IgD-negative memory B cell (primary cell): ENCODE measurements at regions not wholly inside any gene's neighbourhood (a gene's known extent, or its start where the extent isn't known, plus 50 kb on each side); places are given as distances from the start of the nearest gene placed in this dataset.

ENCODE experiments used
- H3K27ac Mint-ChIP-seq, 3 donors: one replicate each; pipeline ENCODE4 v1.8.0; 2020 to 2022; ENCODE audit warnings: mild to moderate bottlenecking in 3 of 3, mixed read lengths in 3 of 3, moderate library complexity in 1 of 3
- H3K27me3 Mint-ChIP-seq: one replicate; pipeline ENCODE4 v1.8.0; 2021; ENCODE audit warnings: mixed read lengths
- H3K36me3 Mint-ChIP-seq: one replicate; pipeline ENCODE4 v1.8.0; 2020; ENCODE audit warnings: mild to moderate bottlenecking, mixed read lengths
- H3K4me1 Mint-ChIP-seq, 3 donors: one replicate each; pipeline ENCODE4 v1.8.0; 2020 to 2022; ENCODE audit warnings: mixed read lengths in 3 of 3, mild to moderate bottlenecking in 1 of 3
- H3K4me3 Mint-ChIP-seq, 4 donors: one replicate each; pipeline ENCODE4 v1.8.0; 2020 to 2022; ENCODE audit warnings: mild to moderate bottlenecking in 4 of 4, mixed read lengths in 4 of 4, moderate library complexity in 3 of 4
- H3K9me3 Mint-ChIP-seq, 3 donors: one replicate each; pipeline ENCODE4 v1.8.0; 2020 to 2021; ENCODE audit warnings: mixed read lengths in 3 of 3, mild to moderate bottlenecking in 1 of 3

DNA sequence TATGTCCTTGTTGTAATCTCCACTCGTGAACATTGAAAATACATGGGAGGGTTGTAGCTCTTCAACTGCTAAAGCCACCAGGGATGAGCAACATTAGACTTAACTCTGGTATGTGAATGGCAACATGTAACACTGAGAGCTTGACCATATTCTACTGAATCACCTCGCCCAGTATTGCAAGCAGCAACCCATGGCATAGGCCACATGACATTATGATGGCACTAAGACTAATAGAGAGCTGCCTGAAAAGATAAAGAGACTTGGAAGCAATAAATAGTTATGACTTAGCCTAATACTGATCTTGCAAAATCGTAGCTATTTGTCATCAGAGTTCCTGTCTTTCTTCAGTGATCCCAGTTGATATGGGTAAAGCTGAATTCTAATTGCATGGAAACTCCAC, 108.4 kb upstream of the NREP start:
- Mint-ChIP-seq H3K9me3 (peaks cover 0 to 4% (median 2%) of the 10 kb centered on the region in 3 donors), H3K27ac (no peak overlapping the region), H3K4me3 (no peak overlapping the region), H3K4me1 (no peaks in the 10 kb centered on the region), H3K36me3 (no peaks in the 10 kb centered on the region), H3K27me3 (peaks cover 4% of the 10 kb centered on the region)

DNA sequence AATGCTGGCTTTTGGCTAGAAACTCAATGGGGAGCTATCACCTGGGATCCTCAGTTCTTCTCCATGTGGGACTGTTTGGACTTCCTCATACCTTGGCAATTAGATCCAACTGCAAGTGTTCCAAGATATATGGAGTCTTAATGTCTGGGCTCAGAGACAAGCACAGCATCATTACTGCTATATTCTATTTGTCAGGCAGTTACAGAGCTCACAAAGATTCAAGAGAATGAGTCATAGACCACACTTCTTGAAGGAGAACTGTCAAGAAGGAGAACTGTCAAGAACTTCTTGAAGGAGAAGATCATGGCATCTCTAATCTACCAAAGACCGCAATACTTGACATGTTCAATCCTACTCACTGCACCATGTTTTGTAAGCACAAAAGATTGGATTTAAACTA, 106.8 kb upstream of the NREP start:
- H3K9me3 Mint-ChIP-seq = peaks cover 0 to 4% (median 2%) of the 10 kb centered on the region in 3 donors
- H3K27me3 Mint-ChIP-seq = peaks cover 4% of the 10 kb centered on the region
- no peaks in the 10 kb centered on the region for H3K36me3 Mint-ChIP-seq
- H3K4me3 Mint-ChIP-seq = no peak overlapping the region
- no peaks in the 10 kb centered on the region for H3K4me1 Mint-ChIP-seq
- H3K27ac Mint-ChIP-seq = no peak overlapping the region

DNA sequence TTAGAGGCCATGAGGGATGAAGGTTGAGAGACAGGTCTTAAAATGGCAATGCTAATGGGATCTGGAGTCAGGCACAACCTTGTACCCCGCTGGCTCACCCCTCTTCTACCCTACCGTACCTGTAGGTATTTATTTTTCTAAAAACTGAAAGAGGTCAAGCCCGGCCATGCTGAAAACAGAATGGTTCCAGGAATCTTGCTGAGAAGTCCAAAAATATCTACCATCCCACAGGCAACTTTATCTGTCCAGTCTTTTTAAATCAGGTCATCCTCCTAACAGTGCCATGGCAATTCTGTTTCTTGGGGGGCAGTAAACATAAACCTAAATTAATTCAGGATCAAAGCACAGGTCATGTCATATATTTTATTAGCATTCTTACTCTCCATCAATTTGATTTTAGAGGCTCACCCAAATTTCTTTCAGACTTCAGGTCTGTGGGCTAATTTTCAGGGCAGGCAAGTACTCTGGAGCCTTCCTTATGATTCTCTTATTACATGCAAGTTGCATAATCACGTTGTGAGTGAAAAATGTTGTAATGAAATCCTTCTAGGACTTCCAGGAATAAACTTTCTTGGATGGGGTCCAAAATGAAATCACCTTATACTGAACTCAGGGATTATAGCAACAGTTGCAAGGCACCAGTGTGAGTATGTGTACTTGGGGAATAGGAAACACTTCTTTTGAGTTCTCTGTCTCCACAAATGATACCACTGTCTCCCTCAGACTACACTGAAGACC, 102.7 kb upstream of the NREP start:
- Mint-ChIP-seq H3K36me3 (no peaks in the 10 kb centered on the region), H3K27ac (no peak overlapping the region), H3K27me3 (peaks cover 3% of the 10 kb centered on the region), H3K4me1 (no peaks in the 10 kb centered on the region), H3K9me3 (peaks cover 0 to 5% (median 1%) of the 10 kb centered on the region in 3 donors), H3K4me3 (no peak overlapping the region)

DNA sequence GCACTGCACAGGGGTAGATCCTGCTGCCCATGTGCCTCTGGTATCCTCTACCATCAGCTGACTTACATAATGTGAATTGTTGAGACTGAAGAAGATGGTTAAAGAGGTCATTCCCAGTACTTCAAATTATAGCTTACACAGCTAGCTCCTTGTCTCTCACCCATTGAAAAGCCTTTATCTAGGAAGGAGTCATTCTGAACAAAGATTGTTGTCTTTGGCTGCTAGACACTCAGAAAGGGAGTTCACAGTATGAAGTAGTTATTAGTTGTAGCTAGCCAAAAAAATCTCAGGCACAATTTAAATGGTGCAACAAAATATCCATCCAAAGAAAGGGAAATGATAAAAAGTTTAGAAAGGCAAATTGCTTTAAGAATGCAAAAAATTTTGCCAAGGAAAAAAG, 102.0 kb upstream of the NREP start:
- Mint-ChIP-seq H3K4me1 (peaks cover 0 to 2% (median 0%) of the 10 kb centered on the region in 3 donors), H3K9me3 (peaks cover 0 to 5% (median 1%) of the 10 kb centered on the region in 3 donors), H3K4me3 (no peak overlapping the region), H3K27me3 (peaks cover 3% of the 10 kb centered on the region), H3K36me3 (no peaks in the 10 kb centered on the region), H3K27ac (no peak overlapping the region)

DNA sequence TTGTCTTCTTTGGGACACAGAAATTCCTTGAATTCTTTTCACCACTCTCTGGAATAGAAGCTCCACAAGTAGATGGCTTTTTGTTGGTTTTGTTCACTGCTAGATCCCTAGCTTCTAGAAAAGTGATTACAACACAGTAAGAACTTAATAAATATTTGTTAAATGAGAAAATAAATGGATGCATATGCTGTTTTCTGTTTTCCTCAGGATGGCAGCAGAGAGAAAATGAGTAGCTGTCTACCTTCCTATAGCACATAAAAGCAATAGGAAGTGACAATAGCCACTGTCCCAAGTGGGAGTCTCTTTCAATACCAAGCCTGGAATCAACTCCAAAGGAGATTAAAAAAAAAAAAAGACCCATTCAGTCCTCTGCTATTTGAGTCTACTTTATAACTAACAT, 100.6 kb upstream of the NREP start:
- Mint-ChIP-seq H3K36me3 (no peaks in the 10 kb centered on the region), H3K4me3 (no peak overlapping the region), H3K9me3 (peaks cover 0 to 3% (median 0%) of the 10 kb centered on the region in 3 donors), H3K27me3 (peaks cover 7% of the 10 kb centered on the region), H3K27ac (no peak overlapping the region), H3K4me1 (peaks cover 2 to 6% (median 3%) of the 10 kb centered on the region in 3 donors)

DNA sequence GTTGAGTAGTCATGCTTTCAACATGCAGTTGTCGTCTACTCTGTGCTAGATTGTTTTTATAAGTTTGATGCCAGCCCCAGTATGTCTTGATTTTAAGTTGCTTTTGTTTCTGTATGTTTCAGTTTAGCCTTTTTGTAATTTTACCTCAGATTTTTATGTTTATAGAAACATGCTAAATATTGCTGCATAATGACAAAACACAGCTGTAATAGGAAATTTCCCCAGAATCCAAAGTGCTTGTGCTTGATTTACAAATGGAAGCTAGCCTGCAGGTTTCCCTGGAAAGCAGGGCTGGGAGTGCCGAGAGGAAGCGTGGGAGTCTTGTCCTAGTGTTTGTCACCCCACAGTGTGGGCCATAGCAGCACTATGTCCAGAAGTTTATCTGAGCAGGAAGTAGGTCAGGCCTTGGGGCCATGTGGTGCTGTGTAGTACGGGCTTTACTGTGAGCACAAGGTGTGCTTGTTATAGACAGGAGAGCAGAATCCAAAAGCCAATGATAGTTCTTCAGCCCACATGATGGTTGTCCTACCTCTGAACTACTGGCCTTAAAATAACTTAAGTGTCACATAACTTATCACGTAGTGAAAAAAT, 100.0 kb upstream of the NREP start:
- no peak overlapping the region for H3K4me3 Mint-ChIP-seq
- peaks cover 2 to 6% (median 3%) of the 10 kb centered on the region in 3 donors for H3K4me1 Mint-ChIP-seq
- no peaks in the 10 kb centered on the region for H3K36me3 Mint-ChIP-seq
- peaks cover 0 to 3% (median 0%) of the 10 kb centered on the region in 3 donors for H3K9me3 Mint-ChIP-seq
- H3K27me3 Mint-ChIP-seq = peaks cover 9% of the 10 kb centered on the region
- H3K27ac Mint-ChIP-seq = peak overlapping the region in 1 of 3 donors; percentile 28

DNA sequence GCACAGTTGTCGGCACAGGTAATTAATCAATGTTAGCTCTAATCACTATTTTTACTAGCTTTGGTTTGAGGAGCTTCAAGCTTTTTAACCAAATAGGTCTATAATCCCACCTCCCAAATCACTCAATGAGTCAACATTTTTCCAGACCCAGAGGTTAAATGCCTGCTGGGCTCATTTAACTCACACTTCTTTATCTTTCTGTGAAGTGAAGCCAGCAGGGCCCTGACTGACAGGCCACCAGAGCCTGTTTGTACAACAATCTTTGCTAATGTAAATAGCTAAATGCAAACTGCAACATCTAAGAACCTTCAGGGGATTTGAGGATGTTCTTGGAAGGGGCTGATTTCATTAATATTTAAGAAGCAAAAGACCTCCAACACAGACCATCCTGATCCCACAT, 98.4 kb upstream of the NREP start:
- H3K36me3 Mint-ChIP-seq = no peaks in the 10 kb centered on the region
- peaks cover 9% of the 10 kb centered on the region for H3K27me3 Mint-ChIP-seq
- H3K4me3 Mint-ChIP-seq = no peak overlapping the region
- H3K9me3 Mint-ChIP-seq = peaks cover 0 to 3% (median 0%) of the 10 kb centered on the region in 3 donors
- H3K4me1 Mint-ChIP-seq = peaks cover 2 to 6% (median 3%) of the 10 kb centered on the region in 3 donors
- no peak overlapping the region for H3K27ac Mint-ChIP-seq

DNA sequence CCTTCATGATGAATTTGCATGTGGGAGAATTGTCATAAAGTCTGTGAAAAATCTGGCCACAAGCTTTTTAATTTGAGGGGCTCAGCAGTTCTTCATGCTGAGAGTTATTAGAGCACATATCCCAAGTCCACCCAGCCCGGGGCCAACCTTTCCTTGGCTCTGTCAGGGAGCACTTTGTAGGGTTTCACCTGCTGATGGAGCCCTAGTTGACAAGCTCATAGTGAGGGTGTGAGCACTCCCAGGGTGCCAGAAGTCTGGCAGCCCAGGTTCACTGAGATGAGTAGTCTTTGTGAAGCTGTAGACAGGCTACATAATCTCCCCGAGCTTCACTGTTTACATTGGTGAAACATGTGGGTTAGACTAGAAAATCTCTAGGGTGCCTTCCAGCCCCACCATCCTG, 97.2 kb upstream of the NREP start:
- peaks cover 0 to 3% (median 0%) of the 10 kb centered on the region in 3 donors for H3K9me3 Mint-ChIP-seq
- H3K27me3 Mint-ChIP-seq = peaks cover 9% of the 10 kb centered on the region
- H3K27ac Mint-ChIP-seq = no peak overlapping the region
- peaks cover 2 to 6% (median 3%) of the 10 kb centered on the region in 3 donors for H3K4me1 Mint-ChIP-seq
- H3K36me3 Mint-ChIP-seq = no peaks in the 10 kb centered on the region
- H3K4me3 Mint-ChIP-seq = peak overlapping the region in 1 of 4 donors; percentile 38

DNA sequence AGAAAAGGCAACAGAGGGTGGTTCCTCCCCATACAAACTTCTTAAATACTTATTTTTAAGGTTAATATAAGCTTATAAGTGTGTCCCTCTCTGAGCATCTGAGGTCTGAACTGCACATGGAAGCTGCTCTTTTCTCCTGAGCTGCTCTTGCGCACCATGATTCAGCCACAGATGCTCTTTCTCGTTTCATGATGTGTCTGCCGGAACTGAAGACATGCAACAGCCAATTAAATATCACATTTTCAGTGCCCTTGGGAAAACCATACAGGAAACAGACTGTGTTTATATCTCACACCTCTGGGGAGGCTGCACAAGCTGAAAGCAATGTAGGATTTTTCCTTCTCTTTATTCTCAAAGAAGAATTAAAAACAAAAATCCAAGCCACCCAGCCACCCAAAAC, 96.8 kb upstream of the NREP start:
- H3K27ac Mint-ChIP-seq = no peak overlapping the region
- peaks cover 0 to 3% (median 0%) of the 10 kb centered on the region in 3 donors for H3K9me3 Mint-ChIP-seq
- H3K4me3 Mint-ChIP-seq = peak overlapping the region in 1 of 4 donors; percentile 38
- no peaks in the 10 kb centered on the region for H3K36me3 Mint-ChIP-seq
- H3K4me1 Mint-ChIP-seq = peaks cover 2 to 6% (median 3%) of the 10 kb centered on the region in 3 donors
- peaks cover 9% of the 10 kb centered on the region for H3K27me3 Mint-ChIP-seq

DNA sequence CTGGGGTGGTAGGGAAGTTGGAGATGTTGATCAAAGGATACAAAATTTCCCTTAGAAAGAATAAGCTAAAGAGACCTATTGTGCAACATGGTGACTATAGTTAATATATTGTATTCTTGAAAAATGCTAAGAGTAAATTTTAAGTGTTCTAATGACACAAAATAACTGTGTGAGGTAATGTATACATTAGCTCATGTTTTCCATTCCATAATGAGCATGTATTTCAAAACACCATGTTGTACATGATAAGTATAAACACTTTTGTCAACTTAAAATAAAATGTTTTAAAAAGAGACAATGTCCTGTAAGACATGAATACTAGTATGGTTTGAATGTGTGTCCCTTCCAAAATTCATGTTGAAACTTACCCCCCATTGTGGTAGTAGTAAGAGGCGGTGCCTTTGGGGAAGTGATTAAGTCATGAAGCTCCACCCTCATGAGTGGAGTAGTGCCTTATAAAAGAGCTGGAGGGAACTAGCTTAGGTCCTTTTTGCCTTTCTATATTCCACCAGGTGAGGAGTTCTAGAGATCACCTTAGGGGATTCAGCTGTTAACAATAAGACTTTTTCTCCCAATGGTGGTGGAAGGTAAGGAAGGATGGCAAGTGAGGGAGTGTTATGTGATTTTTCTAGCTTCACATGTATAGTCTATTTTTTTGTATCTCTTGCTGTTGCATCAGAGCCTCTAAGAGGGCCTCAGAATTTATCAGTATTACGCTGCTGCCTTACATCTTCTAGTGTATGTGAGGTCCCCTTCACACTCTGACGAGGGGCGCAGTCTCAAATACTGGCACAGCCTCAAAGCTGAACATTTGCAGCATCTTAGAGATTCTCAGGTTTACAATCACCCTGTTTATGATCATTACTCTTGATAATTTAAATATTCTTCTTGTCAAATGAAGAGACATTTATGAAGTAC, 94.9 kb upstream of the NREP start:
- Mint-ChIP-seq H3K4me1 (peaks cover 2 to 6% (median 3%) of the 10 kb centered on the region in 3 donors), H3K36me3 (no peaks in the 10 kb centered on the region), H3K27ac (no peak overlapping the region), H3K4me3 (no peak overlapping the region), H3K9me3 (peaks cover 0 to 3% (median 0%) of the 10 kb centered on the region in 3 donors), H3K27me3 (peaks cover 11% of the 10 kb centered on the region)

DNA sequence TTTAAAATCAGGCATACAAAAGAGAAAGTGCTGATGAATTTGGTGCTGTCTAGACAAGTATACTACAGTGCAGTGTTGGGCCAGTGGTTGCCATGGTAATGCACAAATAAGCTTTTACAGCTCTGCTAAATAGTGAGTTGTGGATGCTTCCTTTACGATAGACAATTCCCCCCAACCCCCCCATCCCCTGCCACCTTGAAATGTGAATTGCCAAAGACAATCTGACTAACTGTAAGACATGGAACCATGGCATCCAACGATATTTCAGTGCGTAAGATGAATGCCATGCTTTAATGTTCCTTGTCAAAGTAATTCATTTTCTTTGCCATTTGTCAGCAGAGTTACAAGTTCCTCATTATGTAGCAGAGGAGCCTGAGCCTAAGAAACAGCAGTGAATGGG, 91.5 kb upstream of the NREP start:
- Mint-ChIP-seq H3K36me3 (no peaks in the 10 kb centered on the region), H3K4me1 (no peaks in the 10 kb centered on the region), H3K4me3 (no peak overlapping the region), H3K27ac (no peak overlapping the region), H3K9me3 (no peaks in the 10 kb centered on the region), H3K27me3 (peaks cover 8% of the 10 kb centered on the region)

DNA sequence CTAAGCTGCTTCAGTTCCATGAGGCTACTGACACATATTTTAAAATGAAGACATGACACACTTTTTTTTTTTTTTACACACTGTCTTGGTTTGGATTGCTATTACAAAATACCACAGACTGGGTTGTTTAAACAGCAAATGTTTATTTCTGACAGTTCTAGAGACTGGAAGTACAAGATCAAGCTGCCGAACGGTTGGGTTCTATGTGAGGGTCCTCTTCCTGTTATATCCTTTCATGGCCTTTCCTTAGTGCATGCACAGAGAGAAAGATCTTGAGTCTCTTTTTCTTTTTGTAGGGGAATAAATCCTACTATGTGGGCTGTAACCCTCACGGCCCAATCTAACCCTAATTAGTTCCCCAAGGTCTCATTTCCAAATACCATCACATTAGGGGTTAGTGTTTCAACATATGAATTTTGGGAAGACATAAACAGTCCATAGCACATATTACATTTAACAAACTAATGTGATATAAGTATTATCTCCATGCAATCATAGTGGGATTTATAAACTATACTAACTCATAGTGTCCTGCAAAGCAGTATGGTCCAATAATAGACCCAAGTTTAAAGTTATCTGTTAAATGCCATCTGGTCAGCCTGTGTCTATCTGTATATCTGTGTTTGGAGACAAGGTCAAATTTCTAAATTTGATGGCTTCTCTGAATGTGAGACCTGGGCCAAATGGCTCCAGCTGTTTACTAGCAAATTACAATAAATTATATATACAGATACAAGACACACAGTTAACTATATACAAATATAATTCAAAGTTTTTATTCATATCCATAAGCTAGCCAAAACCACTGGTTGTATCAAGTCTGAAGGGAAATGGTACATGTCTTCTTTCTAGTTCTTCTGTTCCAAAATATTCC, 90.3 kb upstream of the NREP start:
- no peaks in the 10 kb centered on the region for H3K36me3 Mint-ChIP-seq
- H3K4me1 Mint-ChIP-seq = no peaks in the 10 kb centered on the region
- no peak overlapping the region for H3K27ac Mint-ChIP-seq
- no peaks in the 10 kb centered on the region for H3K9me3 Mint-ChIP-seq
- H3K4me3 Mint-ChIP-seq = no peak overlapping the region
- peaks cover 2% of the 10 kb centered on the region for H3K27me3 Mint-ChIP-seq

DNA sequence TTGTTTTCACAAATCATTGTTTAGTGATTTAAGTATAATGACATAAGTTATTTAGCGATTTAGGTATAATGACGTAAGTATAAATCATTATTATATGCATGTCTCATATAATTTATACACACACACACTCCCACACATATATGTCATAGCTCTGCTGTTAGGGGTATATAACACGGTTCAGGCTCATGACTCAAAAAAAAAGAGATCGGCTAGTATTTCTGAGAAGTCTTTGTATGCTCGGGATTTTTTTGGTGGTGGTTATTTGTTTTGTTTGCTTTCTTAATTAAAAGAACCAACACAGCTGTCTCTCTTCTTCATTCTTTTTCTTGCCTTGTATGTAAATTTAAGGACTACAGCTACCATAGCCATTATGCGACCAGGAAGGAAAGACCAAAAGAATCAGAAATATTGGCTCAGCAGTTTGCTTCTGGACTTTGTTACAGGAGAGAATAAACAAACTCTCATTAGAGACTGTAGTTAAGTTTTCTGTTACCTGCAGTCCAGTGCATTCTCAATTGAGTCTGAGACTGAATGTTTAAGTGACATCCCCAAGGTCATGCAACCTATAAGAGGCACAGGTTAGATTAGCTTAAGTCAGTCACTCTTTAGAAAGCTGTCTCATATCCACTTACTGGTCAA, 83.2 kb upstream of the NREP start:
- H3K4me3 Mint-ChIP-seq = no peak overlapping the region
- H3K27me3 Mint-ChIP-seq = no peaks in the 10 kb centered on the region
- no peaks in the 10 kb centered on the region for H3K36me3 Mint-ChIP-seq
- no peaks in the 10 kb centered on the region for H3K9me3 Mint-ChIP-seq
- no peaks in the 10 kb centered on the region for H3K4me1 Mint-ChIP-seq
- H3K27ac Mint-ChIP-seq = no peak overlapping the region

DNA sequence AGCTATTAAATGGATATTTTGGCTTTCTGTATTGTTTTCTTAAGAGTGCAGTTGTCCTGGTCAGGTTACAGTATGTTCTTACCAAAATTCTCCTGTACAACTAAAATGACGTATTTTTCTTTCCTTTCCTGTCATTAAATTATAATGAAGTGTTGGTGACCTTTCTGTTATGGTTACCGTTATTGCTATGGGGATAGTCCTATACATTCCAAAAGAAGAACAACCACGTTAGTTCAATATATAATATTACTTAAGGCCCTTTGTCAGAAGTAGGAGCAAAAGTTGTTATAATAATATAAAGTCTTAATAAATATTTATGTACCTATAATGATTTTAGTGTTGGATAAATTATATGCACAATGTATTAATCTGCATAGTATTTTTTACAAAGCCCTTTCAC, 82.4 kb upstream of the NREP start:
- Mint-ChIP-seq H3K9me3 (no peaks in the 10 kb centered on the region), H3K4me3 (no peak overlapping the region), H3K4me1 (no peaks in the 10 kb centered on the region), H3K27ac (no peak overlapping the region), H3K27me3 (peaks cover 3% of the 10 kb centered on the region), H3K36me3 (no peaks in the 10 kb centered on the region)
